ENCODE measurements at regions not wholly inside any gene's neighbourhood (a gene's known extent, or its start where the extent isn't known, plus 50 kb on each side); places are given as distances from the start of the nearest gene placed in this dataset.

GRCh38 chr21:35886887-35887286, 173.4 kb downstream of the SETD4 start:
- TF ChIP-seq GATA2 (IDR thresholded peaks at IDR 0.05; ENCODE audit: low read depth, low read length) (no peak), GATA3 (IDR thresholded peaks at IDR 0.05; ENCODE audit: low read depth, low read length) (no peak)

All from SH-SY5Y (cell line).